ENCODE measurements at regions not wholly inside any gene's neighbourhood (a gene's known extent, or its start where the extent isn't known, plus 50 kb on each side); places are given as distances from the start of the nearest gene placed in this dataset.

DNA sequence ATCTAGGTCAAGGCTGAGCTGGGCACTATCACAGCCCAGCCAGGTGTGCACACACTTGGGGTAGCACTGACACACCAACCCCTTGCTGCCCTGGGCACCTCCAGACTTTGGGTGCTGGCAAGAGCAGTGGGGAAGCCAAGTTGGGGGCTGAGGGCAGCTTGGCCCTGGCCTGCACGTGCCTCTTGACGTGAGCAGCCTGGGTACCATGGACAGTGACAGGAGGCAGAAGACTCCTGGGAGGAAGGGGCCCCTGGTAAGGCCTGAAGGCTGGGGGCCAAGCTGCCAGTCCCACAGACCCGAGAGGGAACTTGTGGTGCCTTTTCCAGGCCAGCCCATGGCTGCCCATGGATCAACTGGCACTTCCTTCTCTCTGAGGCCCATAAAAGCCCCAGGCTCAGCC is 124.1 kb upstream of the SFSWAP start:
- no peak for TF ChIP-seq POLR2A (IDR thresholded peaks at IDR 0.05; ENCODE audit: low read depth, low read length)
- TF ChIP-seq POLR2AphosphoS5 (IDR thresholded peaks at IDR 0.05; ENCODE audit: low read depth, low read length): no peak
- TF ChIP-seq SPI1 (IDR thresholded peaks at IDR 0.05; ENCODE audit: low read depth, low read length): no peak
- TF ChIP-seq TAF1 (IDR thresholded peaks at IDR 0.05; ENCODE audit: low read depth, low read length): no peak

Data from GM12891 (cell line).